ENCODE measurements at regions not wholly inside any gene's neighbourhood (a gene's known extent, or its start where the extent isn't known, plus 50 kb on each side); places are given as distances from the start of the nearest gene placed in this dataset.

- TF ChIP-seq POLR2A (IDR thresholded peaks at IDR 0.05; ENCODE audit: extremely low read depth, insufficient read length) (no peak), MAX (IDR thresholded peaks at IDR 0.05; ENCODE audit: low read depth, low read length) (no peak), CTCF (IDR thresholded peaks at IDR 0.05; ENCODE audit: low read depth, low read length) (no peak)
Observed at GRCh38 chr18:69250305-69251151, 150.2 kb upstream of the DOK6 start.
